Activated T-cell treated with anti-CD3 and anti-CD28 coated beads, Interleukin-2, amount 50 U/mL, for 4 hours (primary cell): ENCODE measurements at regions not wholly inside any gene's neighbourhood (a gene's known extent, or its start where the extent isn't known, plus 50 kb on each side); places are given as distances from the start of the nearest gene placed in this dataset.
"Not testable (repeated sequence)": the region's sequence is repeated elsewhere in the genome, so short reads cannot be mapped to it uniquely, and the experiment has no call there.

Source experiments
- ATAC-seq, 2 donors: fragments of 200-7000 bp; cut with Tn5 transposase; one replicate each; pipeline ENCODE4 v1.10.0; 2021
- DNase-seq: peaks from one replicate; pipeline ENCODE4 v3.0.0-alpha.2; 2020
- H3K27me3 Mint-ChIP-seq: one replicate; pipeline ENCODE4 v1.8.0; 2021; ENCODE audit warnings: low read depth, mixed read lengths
- H3K36me3 Mint-ChIP-seq: one replicate; pipeline ENCODE4 v1.8.0; 2022; ENCODE audit warnings: mixed read lengths; ENCODE audit not compliant: insufficient read depth
- H3K4me1 Mint-ChIP-seq: one replicate; pipeline ENCODE4 v1.8.0; 2021; ENCODE audit warnings: low read depth, mixed read lengths
- H3K4me3 Mint-ChIP-seq: one replicate; pipeline ENCODE4 v1.8.0; 2021; ENCODE audit warnings: mild to moderate bottlenecking, moderate library complexity, mixed read lengths
- H3K9me3 Mint-ChIP-seq: one replicate; pipeline ENCODE4 v1.8.0; 2021; ENCODE audit warnings: mixed read lengths

DNA sequence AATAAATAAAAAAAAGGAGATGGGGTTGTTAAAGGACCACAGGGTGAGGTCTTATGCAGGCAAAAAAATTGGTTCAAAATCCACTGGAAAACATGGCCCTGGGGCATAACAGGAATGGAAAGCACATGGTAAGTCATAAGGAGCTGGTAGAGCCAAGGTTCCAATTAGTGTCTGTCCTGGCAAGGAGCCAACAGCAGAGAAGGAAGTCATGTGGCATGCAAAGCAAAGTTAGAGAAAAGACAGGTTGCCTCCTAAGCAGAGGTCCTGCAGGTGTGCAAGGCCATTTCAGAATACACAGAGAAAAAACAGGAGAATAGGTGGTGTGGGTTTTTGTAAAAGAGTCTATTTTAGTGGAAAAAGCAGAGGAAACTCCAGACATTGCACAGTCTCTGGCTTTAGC, 1881.7 kb downstream of the ARAP2 start:
- no peaks in the 10 kb centered on the region for H3K27me3 Mint-ChIP-seq
- ATAC-seq: no peak
- no peaks in the 10 kb centered on the region for H3K4me1 Mint-ChIP-seq
- H3K36me3 Mint-ChIP-seq: no peaks in the 10 kb centered on the region
- no peak for DNase-seq
- no peak overlapping the region for H3K4me3 Mint-ChIP-seq
- H3K9me3 Mint-ChIP-seq: peaks cover 12% of the 10 kb centered on the region

DNA sequence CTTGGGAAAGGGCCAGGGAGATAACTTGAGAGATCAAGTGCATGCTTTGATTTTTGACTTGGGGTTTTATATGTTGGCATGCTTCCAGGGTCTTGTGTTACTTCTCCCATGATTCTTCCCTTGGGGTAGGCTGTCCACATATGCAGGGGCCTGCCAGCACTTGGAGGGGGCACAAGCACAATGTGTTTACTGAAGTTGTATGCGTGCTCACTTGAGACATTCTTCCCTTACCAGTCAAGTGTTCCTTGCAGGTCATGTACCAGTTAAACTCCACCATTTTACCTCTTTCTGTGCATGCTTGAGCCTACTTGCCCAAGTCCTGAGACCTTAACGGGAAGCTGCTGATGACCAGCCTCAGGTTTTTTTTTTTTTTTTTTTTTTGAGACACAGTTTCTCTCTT, 1880.5 kb downstream of the ARAP2 start:
- Mint-ChIP-seq H3K4me3 (no peak overlapping the region), H3K27me3 (no peaks in the 10 kb centered on the region), H3K9me3 (peaks cover 12% of the 10 kb centered on the region)

DNA sequence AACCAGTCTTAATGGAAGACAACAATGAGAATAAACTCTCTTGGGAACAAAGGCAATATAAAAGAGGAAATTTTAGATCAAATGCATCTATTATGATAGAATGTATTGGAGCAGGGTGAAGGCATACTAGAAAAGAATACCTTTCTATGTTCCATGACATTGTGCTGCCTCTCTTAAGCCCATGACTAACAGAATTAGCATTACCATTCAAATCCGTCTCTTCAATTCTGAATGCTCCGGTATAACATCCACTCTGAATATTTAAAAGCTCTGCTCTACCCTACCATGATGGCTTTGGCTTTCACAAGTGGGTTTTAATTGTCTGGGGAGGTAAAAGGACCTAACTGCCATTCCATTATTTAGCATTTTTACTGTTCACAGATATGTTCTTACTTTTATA, 1878.4 kb downstream of the ARAP2 start:
- no peak overlapping the region for H3K4me3 Mint-ChIP-seq
- no peaks in the 10 kb centered on the region for H3K4me1 Mint-ChIP-seq
- H3K27me3 Mint-ChIP-seq: no peaks in the 10 kb centered on the region
- DNase-seq (no peak), ATAC-seq (no peak)
- H3K36me3 Mint-ChIP-seq: no peaks in the 10 kb centered on the region
- H3K9me3 Mint-ChIP-seq: peaks cover 12% of the 10 kb centered on the region

More for the DNA sequence above, 1880.5 kb downstream of the ARAP2 start:
- no peak for DNase-seq
- Mint-ChIP-seq H3K4me1 (no peaks in the 10 kb centered on the region), H3K36me3 (no peaks in the 10 kb centered on the region)
- ATAC-seq: no peak

DNA sequence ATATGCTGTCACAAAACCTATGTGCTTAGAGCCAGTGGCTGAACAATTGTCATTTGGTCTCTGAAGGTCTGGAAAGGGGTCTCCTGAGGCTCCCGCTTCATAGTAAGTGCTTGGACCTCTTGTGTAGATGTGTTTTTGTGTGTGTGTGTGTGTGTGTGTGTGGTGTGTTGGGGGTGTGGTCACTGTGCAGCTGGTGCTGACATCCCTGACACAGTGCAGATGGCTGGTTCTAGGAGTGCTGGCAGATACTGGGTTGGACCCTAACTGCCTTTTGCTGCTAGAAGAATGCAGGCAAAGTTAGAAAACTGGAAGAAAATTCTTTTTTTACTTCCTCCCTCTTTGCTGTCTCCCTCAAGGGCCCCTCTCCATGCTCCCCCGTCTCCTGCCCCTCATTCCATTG, 1872.6 kb downstream of the ARAP2 start:
- Mint-ChIP-seq H3K4me3 (no peak overlapping the region), H3K4me1 (no peaks in the 10 kb centered on the region), H3K27me3 (no peaks in the 10 kb centered on the region), H3K9me3 (peaks cover 3% of the 10 kb centered on the region), H3K36me3 (no peaks in the 10 kb centered on the region)
- DNase-seq: no peak
- no peak for ATAC-seq

DNA sequence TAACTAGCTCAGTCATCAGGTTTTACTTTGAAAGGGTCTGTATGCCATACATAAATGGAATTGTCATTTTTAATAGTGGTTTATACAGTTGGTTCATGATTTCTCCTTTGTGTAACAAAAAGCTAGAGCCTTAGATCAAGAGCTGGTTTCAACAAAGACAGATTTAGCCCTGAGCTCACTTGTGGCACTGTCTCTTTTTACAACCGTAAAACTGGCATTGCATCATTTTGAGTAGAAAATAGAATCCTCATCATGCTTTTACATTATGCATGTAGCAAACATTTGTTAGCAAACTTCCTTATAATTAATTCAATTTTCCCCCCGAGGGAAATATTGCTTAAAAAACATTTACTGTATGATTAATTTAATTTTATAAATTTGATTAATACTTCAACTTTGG, 1871.5 kb downstream of the ARAP2 start:
- Mint-ChIP-seq H3K27me3 (no peaks in the 10 kb centered on the region), H3K9me3 (peaks cover 3% of the 10 kb centered on the region), H3K36me3 (no peaks in the 10 kb centered on the region), H3K4me1 (no peaks in the 10 kb centered on the region), H3K4me3 (no peak overlapping the region)
- DNase-seq (no peak), ATAC-seq (no peak)

DNA sequence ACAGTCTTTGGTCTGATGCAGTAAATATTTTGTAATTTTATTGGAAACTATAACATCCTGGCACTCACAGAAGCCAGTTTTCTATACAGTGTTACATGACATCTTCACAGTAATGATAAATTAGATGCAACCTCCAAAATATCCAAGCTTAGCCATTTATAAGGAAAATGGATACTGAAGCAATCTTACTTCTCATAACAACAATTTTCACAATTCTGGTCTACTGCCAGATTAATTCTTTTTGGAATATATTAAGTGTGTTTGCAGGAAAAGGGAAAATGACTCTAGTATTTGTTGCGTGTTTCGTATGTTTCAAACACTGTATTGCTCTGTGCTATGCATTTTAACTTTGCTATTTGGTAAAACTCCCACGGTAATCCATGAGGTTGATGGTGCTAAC, 1870.9 kb downstream of the ARAP2 start:
- no peak for DNase-seq
- Mint-ChIP-seq H3K36me3 (no peaks in the 10 kb centered on the region), H3K27me3 (no peaks in the 10 kb centered on the region), H3K4me1 (no peaks in the 10 kb centered on the region), H3K9me3 (peaks cover 3% of the 10 kb centered on the region), H3K4me3 (no peak overlapping the region)
- no peak for ATAC-seq

DNA sequence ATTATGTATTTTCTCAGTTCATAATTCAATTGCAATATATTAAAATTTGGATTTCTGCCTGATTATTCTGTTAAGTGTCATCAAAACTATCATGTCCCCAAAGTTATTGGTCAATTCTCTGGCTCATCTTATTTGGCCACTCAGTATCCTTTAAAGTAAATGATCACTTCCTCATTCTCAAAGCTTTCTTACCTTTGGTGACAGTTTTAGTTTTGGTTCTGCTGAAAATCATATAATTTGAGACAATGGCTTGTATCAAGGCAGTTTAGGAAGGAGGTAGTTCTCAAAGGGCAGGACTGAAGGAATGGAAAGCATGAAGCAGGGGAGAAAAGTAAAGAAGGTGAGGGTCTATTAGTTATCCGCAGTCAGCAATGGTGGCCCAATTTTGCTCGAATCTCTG, 1832.1 kb downstream of the ARAP2 start:
- Mint-ChIP-seq H3K36me3 (no peaks in the 10 kb centered on the region), H3K27me3 (no peaks in the 10 kb centered on the region), H3K4me1 (no peaks in the 10 kb centered on the region), H3K4me3 (no peak overlapping the region), H3K9me3 (peaks cover 49% of the 10 kb centered on the region)
- DNase-seq: no peak
- no peak for ATAC-seq

DNA sequence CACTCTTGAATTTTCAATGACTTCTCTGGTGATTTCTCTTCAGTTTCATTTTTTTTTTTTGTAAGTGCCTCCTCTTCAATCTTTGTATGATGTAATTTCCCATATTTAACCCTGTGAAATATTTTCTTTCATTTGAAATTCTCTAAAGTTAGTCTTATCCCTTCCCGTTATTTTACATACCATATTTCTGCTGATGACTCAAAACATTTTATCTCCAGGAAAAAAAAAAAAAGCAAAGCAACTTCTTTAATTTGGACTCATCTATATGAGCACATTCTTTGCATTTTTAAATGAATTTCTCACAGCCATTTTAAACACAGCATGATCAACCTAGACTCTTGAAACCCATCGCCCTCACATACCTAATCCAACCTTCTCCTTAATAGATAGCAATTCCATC, 1831.4 kb downstream of the ARAP2 start:
- DNase-seq (no peak), ATAC-seq (no peak)
- H3K4me3 Mint-ChIP-seq: no peak overlapping the region
- H3K4me1 Mint-ChIP-seq: no peaks in the 10 kb centered on the region
- H3K36me3 Mint-ChIP-seq: no peaks in the 10 kb centered on the region
- H3K27me3 Mint-ChIP-seq: no peaks in the 10 kb centered on the region
- H3K9me3 Mint-ChIP-seq: peaks cover 49% of the 10 kb centered on the region

DNA sequence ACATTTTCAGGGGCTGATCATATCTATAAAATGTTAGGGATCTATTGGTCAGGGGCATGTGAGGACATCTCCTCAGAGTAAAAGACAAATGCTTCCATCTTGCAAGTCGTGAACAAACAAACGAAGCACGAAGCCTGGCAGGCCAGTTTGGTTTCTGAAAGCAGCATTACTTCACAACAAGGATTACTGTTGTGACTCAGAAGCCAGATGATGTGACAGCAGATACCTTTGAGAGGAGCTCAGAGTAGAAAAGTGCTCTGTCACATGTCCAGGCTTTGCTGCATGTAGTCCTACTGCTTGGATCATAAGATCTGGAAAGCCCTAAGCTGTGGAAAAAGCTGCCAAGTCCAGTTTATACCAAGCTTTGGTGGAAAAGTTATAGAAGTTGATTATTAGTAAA, 1827.2 kb downstream of the ARAP2 start:
- DNase-seq: no peak
- Mint-ChIP-seq H3K36me3 (no peaks in the 10 kb centered on the region), H3K4me1 (no peaks in the 10 kb centered on the region), H3K9me3 (peaks cover 27% of the 10 kb centered on the region), H3K27me3 (no peaks in the 10 kb centered on the region), H3K4me3 (no peak overlapping the region)
- no peak for ATAC-seq

DNA sequence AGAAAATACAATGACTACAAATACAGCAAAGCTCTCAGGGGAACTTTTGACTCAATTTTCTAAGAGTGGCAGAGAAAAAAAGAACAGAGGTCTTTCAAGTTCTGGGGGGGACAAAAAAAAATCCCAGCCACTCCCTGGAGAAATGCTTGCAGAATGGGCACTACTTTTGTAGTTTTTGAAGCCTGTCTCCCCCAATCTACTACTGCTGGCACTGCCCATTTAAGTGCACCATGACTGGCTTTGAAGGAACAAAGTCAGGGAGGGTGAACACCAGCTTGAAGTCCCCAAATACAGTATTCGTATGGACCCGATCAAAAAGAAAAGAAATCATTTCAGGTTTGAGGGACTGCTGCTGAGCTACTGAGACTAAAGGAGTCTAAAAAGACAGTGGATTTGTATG, 1824.4 kb downstream of the ARAP2 start:
- DNase-seq (no peak), ATAC-seq (no peak)
- H3K4me3 Mint-ChIP-seq: no peak overlapping the region
- H3K9me3 Mint-ChIP-seq: peaks cover 15% of the 10 kb centered on the region
- H3K4me1 Mint-ChIP-seq: no peaks in the 10 kb centered on the region
- H3K36me3 Mint-ChIP-seq: no peaks in the 10 kb centered on the region
- no peaks in the 10 kb centered on the region for H3K27me3 Mint-ChIP-seq

DNA sequence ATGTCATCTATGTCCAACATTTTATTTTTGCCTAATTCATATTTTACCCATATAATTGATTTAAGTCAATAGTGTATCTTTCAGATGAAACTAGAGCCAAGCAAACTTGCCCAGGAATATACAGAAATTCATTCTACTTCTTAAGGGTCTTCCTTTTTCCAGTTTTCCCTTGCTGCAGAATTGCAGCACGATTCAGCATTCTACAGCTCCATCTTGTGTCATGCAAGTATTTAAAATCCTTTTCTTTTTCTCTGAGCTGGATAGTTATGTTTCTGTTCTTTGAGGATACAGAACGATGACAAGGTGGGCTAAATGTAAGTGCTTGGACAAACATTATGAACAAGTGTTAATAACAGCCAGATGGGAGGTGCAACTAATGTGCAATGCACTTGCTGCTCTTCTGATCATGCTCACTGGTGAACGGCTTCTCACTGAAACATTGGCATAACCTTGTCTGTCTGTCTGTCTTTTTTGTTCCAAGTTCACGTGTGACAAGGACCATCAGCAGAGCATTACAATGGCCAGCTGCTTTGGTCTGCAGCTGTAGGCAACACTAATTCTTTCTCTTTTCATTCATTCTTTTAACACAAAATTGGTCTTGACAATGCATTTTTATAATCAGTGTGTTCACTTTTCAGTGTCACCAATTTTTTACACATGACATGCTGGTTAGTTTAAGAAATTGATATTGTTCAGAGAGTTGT, 1821.7 kb downstream of the ARAP2 start:
- DNase-seq (no peak), ATAC-seq (no peak)
- no peaks in the 10 kb centered on the region for H3K4me1 Mint-ChIP-seq
- H3K36me3 Mint-ChIP-seq: no peaks in the 10 kb centered on the region
- no peaks in the 10 kb centered on the region for H3K27me3 Mint-ChIP-seq
- H3K4me3 Mint-ChIP-seq: no peak overlapping the region
- H3K9me3 Mint-ChIP-seq: peaks cover 12% of the 10 kb centered on the region

DNA sequence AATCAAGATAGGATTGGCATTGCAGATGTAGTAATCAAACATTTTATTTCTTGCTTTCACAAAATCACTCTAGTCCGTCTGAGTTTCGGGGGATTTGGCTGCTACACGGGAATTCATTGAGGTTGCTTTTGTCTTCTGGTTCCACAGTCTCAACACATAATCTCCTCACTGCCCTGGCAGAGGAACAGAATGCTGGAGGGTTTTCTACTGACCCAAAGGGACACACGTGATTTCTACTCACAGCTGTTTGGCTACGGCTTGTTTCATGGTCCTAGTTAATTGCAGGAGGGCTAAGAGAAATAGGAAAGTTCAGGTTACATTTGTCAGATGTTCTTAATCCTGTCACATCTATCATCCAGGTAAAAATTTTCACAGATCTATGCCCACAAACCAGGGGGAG, 1811.6 kb downstream of the ARAP2 start:
- ATAC-seq: no peak
- H3K4me1 Mint-ChIP-seq: no peaks in the 10 kb centered on the region
- H3K36me3 Mint-ChIP-seq: no peaks in the 10 kb centered on the region
- no peaks in the 10 kb centered on the region for H3K27me3 Mint-ChIP-seq
- H3K4me3 Mint-ChIP-seq: no peak overlapping the region
- no peak for DNase-seq
- H3K9me3 Mint-ChIP-seq: peaks cover 5% of the 10 kb centered on the region

DNA sequence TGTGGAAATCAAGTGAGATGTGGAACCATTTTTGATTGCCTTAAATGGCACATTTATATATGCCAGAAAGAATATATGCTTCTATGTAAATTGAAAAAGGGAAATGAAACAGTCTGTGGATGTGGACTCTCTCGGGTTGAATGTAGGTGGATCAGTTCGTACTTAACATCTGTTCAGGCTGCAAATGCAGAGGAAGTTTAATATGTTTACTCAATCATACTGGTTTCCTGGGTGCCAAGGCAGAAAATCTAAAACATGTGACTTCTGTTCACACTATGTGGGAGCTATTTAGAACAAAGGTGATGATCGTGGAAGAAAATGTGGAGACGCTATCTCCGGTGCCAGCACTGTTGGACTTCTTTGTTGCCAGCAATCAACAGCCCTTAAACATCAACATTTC, 1809.9 kb downstream of the ARAP2 start:
- H3K4me1 Mint-ChIP-seq, ATAC-seq, H3K4me3 Mint-ChIP-seq, H3K9me3 Mint-ChIP-seq, DNase-seq, H3K27me3 Mint-ChIP-seq, H3K36me3 Mint-ChIP-seq: not testable (repeated sequence)

DNA sequence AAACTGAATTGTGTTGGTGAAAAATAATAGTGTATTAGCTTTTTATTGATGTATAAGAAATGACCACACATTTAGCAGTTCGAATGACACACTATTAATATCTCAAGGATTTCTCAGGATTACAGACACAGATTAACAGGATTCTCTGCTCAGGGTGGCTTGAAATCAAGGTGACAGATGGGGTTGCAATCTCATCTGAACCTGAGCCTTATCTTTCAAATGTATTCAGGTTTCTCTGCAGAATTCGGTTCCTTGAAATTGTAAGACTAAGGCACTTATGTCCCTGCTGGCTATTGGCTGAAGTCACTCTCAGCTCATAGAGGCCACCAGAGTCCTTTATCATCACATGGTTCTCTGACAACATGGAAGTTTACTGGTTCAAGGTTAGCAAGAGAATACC, 1780.1 kb downstream of the ARAP2 start:
- Mint-ChIP-seq H3K36me3 (no peaks in the 10 kb centered on the region), H3K4me1 (no peaks in the 10 kb centered on the region), H3K27me3 (no peaks in the 10 kb centered on the region), H3K4me3 (no peak overlapping the region), H3K9me3 (peaks cover 9% of the 10 kb centered on the region)
- DNase-seq (no peak), ATAC-seq (no peak)

DNA sequence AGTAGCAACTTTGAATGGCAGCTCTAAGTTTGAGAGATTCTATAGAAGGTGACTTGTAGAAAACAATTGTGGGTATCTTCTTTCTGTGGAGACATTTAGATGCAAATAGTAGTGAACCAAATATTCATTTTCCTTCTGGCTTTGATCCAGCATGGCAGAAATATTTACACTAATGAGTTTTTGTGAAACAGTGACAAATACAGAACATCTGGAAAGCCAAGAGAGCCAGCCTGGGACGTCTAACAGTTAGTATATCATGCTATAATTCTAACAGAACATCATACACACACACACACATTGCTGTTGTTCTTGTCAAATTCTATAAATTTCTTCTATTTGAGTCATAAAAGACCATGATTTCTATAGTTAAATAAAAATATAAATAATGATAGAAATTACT, 1777.9 kb downstream of the ARAP2 start:
- ATAC-seq: no peak
- Mint-ChIP-seq H3K36me3 (no peaks in the 10 kb centered on the region), H3K4me1 (no peaks in the 10 kb centered on the region), H3K4me3 (no peak overlapping the region), H3K27me3 (no peaks in the 10 kb centered on the region), H3K9me3 (peaks cover 10% of the 10 kb centered on the region)
- no peak for DNase-seq

DNA sequence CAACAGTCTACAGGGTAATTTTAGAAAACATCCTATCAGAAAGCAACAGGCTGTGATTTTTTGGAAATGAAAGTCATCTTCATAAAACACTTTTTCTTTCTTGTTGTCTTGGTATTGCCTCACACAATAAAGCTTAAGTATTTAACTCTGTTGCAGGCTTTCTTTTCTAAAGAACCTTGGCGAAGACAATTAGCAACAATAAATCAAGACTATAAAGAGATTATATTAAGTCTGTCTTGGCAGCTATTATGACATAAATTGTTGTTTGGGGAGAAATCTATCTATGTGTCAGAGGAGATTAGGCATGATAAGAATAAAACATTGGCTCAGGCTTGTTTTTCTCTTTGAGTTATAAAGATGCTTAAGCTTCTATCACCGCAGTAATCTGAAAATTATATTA, 1774.8 kb downstream of the ARAP2 start:
- Mint-ChIP-seq H3K4me1 (no peaks in the 10 kb centered on the region), H3K27me3 (no peaks in the 10 kb centered on the region), H3K9me3 (peaks cover 10% of the 10 kb centered on the region), H3K4me3 (no peak overlapping the region), H3K36me3 (no peaks in the 10 kb centered on the region)
- no peak for DNase-seq
- no peak for ATAC-seq
